H9 (cell line): ENCODE measurements at regions not wholly inside any gene's neighbourhood (a gene's known extent, or its start where the extent isn't known, plus 50 kb on each side); places are given as distances from the start of the nearest gene placed in this dataset.

ENCODE experiments used
- DNase-seq: peaks from one replicate; pipeline ENCODE4 v3.0.0-alpha.2; 2017
- H2AFZ ChIP-seq: one replicate; pipeline ENCODE4 v1.6.1; 2013; ENCODE audit warnings: mild to moderate bottlenecking, low read length, control low read depth, moderate library complexity
- H2AK5ac ChIP-seq: 2 replicates; pipeline ENCODE4 v1.6.1; 2013; ENCODE audit warnings: low read length, control low read depth, mixed read lengths; ENCODE audit not compliant: insufficient read length
- H2BK120ac ChIP-seq: one replicate; pipeline ENCODE4 v1.6.1; 2013; ENCODE audit warnings: low read depth, mild to moderate bottlenecking, low read length, control low read depth, inconsistent platforms; ENCODE audit not compliant: poor library complexity, severe bottlenecking
- H2BK12ac ChIP-seq: 2 replicates; pipeline ENCODE4 v1.6.1; 2013; ENCODE audit warnings: low read length, control low read depth, mixed read lengths, low read depth; ENCODE audit not compliant: insufficient read length
- H2BK15ac ChIP-seq: 2 replicates; pipeline ENCODE4 v1.6.1; 2013; ENCODE audit warnings: low read depth, low read length, control low read depth
- H2BK20ac ChIP-seq: one replicate; pipeline ENCODE4 v1.6.1; 2013; ENCODE audit warnings: low read depth, mild to moderate bottlenecking, low read length, control low read depth, inconsistent platforms; ENCODE audit not compliant: poor library complexity, severe bottlenecking
- H2BK5ac ChIP-seq: 2 replicates; pipeline ENCODE4 v1.6.1; 2013; ENCODE audit warnings: low read length, control low read depth, mixed read lengths; ENCODE audit not compliant: insufficient read length
- H3K14ac ChIP-seq: 2 replicates; pipeline ENCODE4 v1.6.1; 2013; ENCODE audit warnings: low read length, control low read depth; ENCODE audit not compliant: insufficient read depth
- H3K18ac ChIP-seq: 2 replicates; pipeline ENCODE4 v1.6.1; 2013; ENCODE audit warnings: low read depth, mild to moderate bottlenecking, mixed read lengths, low read length, control low read depth; ENCODE audit not compliant: insufficient read length
- H3K23ac ChIP-seq: 2 replicates; pipeline ENCODE4 v1.6.1; 2013; ENCODE audit warnings: low read length, control low read depth, mixed read lengths, low read depth; ENCODE audit not compliant: insufficient read length
- H3K23me2 ChIP-seq: 2 replicates; pipeline ENCODE4 v1.6.1; 2013; ENCODE audit warnings: low read depth, mild to moderate bottlenecking, mixed read lengths, low read length, control low read depth; ENCODE audit not compliant: insufficient read length, poor library complexity, severe bottlenecking
- H3K27ac ChIP-seq: 2 replicates; pipeline ENCODE4 v1.5.1; 2013; ENCODE audit warnings: low read length, control low read depth, mixed read lengths, low read depth; ENCODE audit not compliant: insufficient read length
- H3K27me3 ChIP-seq: 2 replicates; pipeline ENCODE4 v1.6.1; 2013; ENCODE audit warnings: low read length, control low read depth, inconsistent platforms; ENCODE audit not compliant: insufficient read depth
- H3K4ac ChIP-seq: 2 replicates; pipeline ENCODE4 v1.6.1; 2013; ENCODE audit warnings: low read depth, mild to moderate bottlenecking, control low read depth, inconsistent platforms, low read length, moderate library complexity
- H3K4me1 ChIP-seq: 2 replicates; pipeline ENCODE4 v1.6.1; 2013; ENCODE audit warnings: low read length, control low read depth, inconsistent platforms; ENCODE audit not compliant: insufficient read depth
- H3K4me2 ChIP-seq: 2 replicates; pipeline ENCODE4 v1.6.1; 2013; ENCODE audit warnings: low read length, control low read depth, mixed read lengths; ENCODE audit not compliant: insufficient read length, insufficient read depth
- H3K56ac ChIP-seq: 2 replicates; pipeline ENCODE4 v1.6.1; 2013; ENCODE audit warnings: low read depth, mild to moderate bottlenecking, mixed read lengths, low read length, control low read depth; ENCODE audit not compliant: insufficient read length
- H3K79me1 ChIP-seq: 2 replicates; pipeline ENCODE4 v1.6.1; 2013; ENCODE audit warnings: low read depth, mild to moderate bottlenecking, moderate library complexity, low read length, control low read depth, inconsistent platforms; ENCODE audit not compliant: insufficient read depth, poor library complexity, severe bottlenecking
- H3K79me2 ChIP-seq: 2 replicates; pipeline ENCODE4 v1.6.1; 2013; ENCODE audit warnings: low read length, control low read depth, inconsistent platforms; ENCODE audit not compliant: insufficient read depth
- H3K9ac ChIP-seq: 2 replicates; pipeline ENCODE4 v1.6.1; 2013; ENCODE audit warnings: low read length, control low read depth, mixed read lengths; ENCODE audit not compliant: insufficient read length; ENCODE audit errors: extremely low read depth
- H3K9me3 ChIP-seq: one replicate; pipeline ENCODE4 v1.6.1; 2013; ENCODE audit warnings: low read depth, low read length, inconsistent platforms; ENCODE audit not compliant: control insufficient read depth
- H3T11ph ChIP-seq: one replicate; pipeline ENCODE4 v1.6.1; 2013; ENCODE audit warnings: mild to moderate bottlenecking, low read length, control low read depth, inconsistent platforms
- H4K20me1 ChIP-seq: one replicate; pipeline ENCODE4 v1.6.1; 2013; ENCODE audit not compliant: control insufficient read depth, insufficient read length, insufficient read depth
- H4K5ac ChIP-seq: 2 replicates; pipeline ENCODE4 v1.6.1; 2013; ENCODE audit warnings: low read depth, mild to moderate bottlenecking, mixed read lengths, low read length, control low read depth; ENCODE audit not compliant: insufficient read length
- H4K8ac ChIP-seq: replicated peaks from 2 replicates; pipeline ENCODE4 v1.6.1; 2013; ENCODE audit warnings: low read length, control low read depth, mixed read lengths, low read depth; ENCODE audit not compliant: insufficient read length
- H4K91ac ChIP-seq: 2 replicates; pipeline ENCODE4 v1.6.1; 2013; ENCODE audit warnings: low read depth, mild to moderate bottlenecking, moderate library complexity, mixed read lengths, low read length, control low read depth; ENCODE audit not compliant: insufficient read length
- H3K27ac Mint-ChIP-seq, 3 experiments: 2 replicates in 2 of 3; 3 replicates in 1 of 3; pipeline ENCODE4 v1.8.0; 2020 to 2021; ENCODE audit warnings: mixed read lengths in 3 of 3, mild to moderate bottlenecking in 1 of 3, moderate library complexity in 1 of 3
- H3K27me3 Mint-ChIP-seq: 2 replicates; pipeline ENCODE4 v1.8.0; 2021; ENCODE audit warnings: low read depth, mild to moderate bottlenecking, moderate library complexity, mixed read lengths
- H3K36me3 Mint-ChIP-seq, 3 experiments: 2 replicates in 2 of 3; 3 replicates in 1 of 3; pipeline ENCODE4 v1.8.0; 2020 to 2021; ENCODE audit warnings: low read depth in 3 of 3, mixed read lengths in 3 of 3; ENCODE audit not compliant: insufficient read depth in 1 of 3
- H3K4me1 Mint-ChIP-seq, 2 experiments: 2 replicates each; pipeline ENCODE4 v1.8.0; 2020; ENCODE audit warnings: mixed read lengths in 2 of 2
- H3K4me3 Mint-ChIP-seq, 2 experiments: 2 replicates in 1 of 2; 3 replicates in 1 of 2; pipeline ENCODE4 v1.8.0; 2020 to 2021; ENCODE audit warnings: mild to moderate bottlenecking in 2 of 2, mixed read lengths in 2 of 2, moderate library complexity in 1 of 2
- H3K9me3 Mint-ChIP-seq, 2 experiments: 2 replicates in 1 of 2; 3 replicates in 1 of 2; pipeline ENCODE4 v1.8.0; 2020; ENCODE audit warnings: mild to moderate bottlenecking in 2 of 2, mixed read lengths in 2 of 2, moderate library complexity in 1 of 2
- CTCF ChIP-seq: fragments of 200-600 bp; sonication (generic); conservative IDR thresholded peaks from 3 replicates; pipeline ENCODE4 v1.8.0; 2021; ENCODE audit warnings: antibody characterized with exemption, mild to moderate bottlenecking
- WGBS: extraction: QIAGEN DNeasy Blood & Tissue Kit; methylation state at CpG from one replicate; pipeline ENCODE4 v1.1.7; 2013; ENCODE audit warnings: missing lambda C conversion rate, low lambda C conversion rate, mixed read lengths; ENCODE audit not compliant: insufficient read length; ENCODE audit errors: extremely low coverage; 5-methylcytosine and 5-hydroxymethylcytosine counted together

- H2BK20ac ChIP-seq: no peak overlapping the region
- no peak overlapping the region for H2BK5ac ChIP-seq
- Mint-ChIP-seq H3K36me3 (no peaks in the 10 kb centered on the region), H3K4me1 (peaks cover 0 to 3% of the 10 kb centered on the region in 2 experiments; a peak in 1 of 4 replicates), H3K9me3 (no peaks in the 10 kb centered on the region), H3K4me3 (no peak overlapping the region), H3K27me3 (peaks cover 1% of the 10 kb centered on the region; the same call in 1 of the 2 replicates), H3K27ac (no peak overlapping the region)
- no peak overlapping the region for H4K91ac ChIP-seq
- WGBS: no CpG with 5 or more reads among the region's 11 CpGs
- no peaks in the 10 kb centered on the region for H3K9me3 ChIP-seq
- no peak for DNase-seq
- no peak overlapping the region for H3K56ac ChIP-seq
- no peak overlapping the region for H2AFZ ChIP-seq
- H3K14ac ChIP-seq: no peak overlapping the region
- no peak overlapping the region for H3T11ph ChIP-seq
- no peak overlapping the region for H3K4ac ChIP-seq
- no peaks in the 10 kb centered on the region for H3K23me2 ChIP-seq
- H4K8ac ChIP-seq: no peak overlapping the region
- no peak overlapping the region for H4K5ac ChIP-seq
- H2BK120ac ChIP-seq: no peak overlapping the region
- no peak overlapping the region for H3K23ac ChIP-seq
- no peaks in the 10 kb centered on the region for H3K4me1 ChIP-seq
- no peak overlapping the region for H3K9ac ChIP-seq
- H3K27ac ChIP-seq: no peak overlapping the region
- no peak overlapping the region for H2BK15ac ChIP-seq
- no peak overlapping the region for H2BK12ac ChIP-seq
- TF ChIP-seq CTCF: no peak
- no peaks in the 10 kb centered on the region for H3K79me1 ChIP-seq
- no peaks in the 10 kb centered on the region for H3K79me2 ChIP-seq
- H2AK5ac ChIP-seq: no peak overlapping the region
- H3K27me3 ChIP-seq: no peaks in the 10 kb centered on the region
- H4K20me1 ChIP-seq: no peaks in the 10 kb centered on the region
- H3K18ac ChIP-seq: no peak overlapping the region
- H3K4me2 ChIP-seq: no peak overlapping the region
Observed at GRCh38 chr11:29119707-29120618, 896.9 kb downstream of the KCNA4 start.
